HepG2 (cell line): ENCODE measurements at regions not wholly inside any gene's neighbourhood (a gene's known extent, or its start where the extent isn't known, plus 50 kb on each side); places are given as distances from the start of the nearest gene placed in this dataset.

ENCODE experiments used
- ATAC-seq: fragments of 200-7000 bp; cut with Tn5 transposase; 3 replicates; pipeline ENCODE4 v1.9.1; 2020; ENCODE audit warnings: mild to moderate bottlenecking, moderate library complexity
- BruUV-seq: library from RNA; stranded (reverse); fragments of 400-500 nt; replicated peaks from 2 replicates; lab custom pipeline; 2021; lab: Mats Ljungman, UMichigan
- CTCF ChIA-PET: fragments of 300-600 bp; formaldehyde crosslinking; extraction: SDS; loops from one replicate; lab custom pipeline; 2021; ENCODE audit warnings: low total read pairs, inconsistent platforms, low intra/inter-chr PET ratio; lab: Yijun Ruan, JAX
- POLR2A ChIA-PET: fragments of 350-600 bp; sonication (Branson Sonifier 250); formaldehyde crosslinking; loops from one replicate; lab custom pipeline; 2020; ENCODE audit warnings: antibody characterized with exemption, inconsistent platforms; lab: Yijun Ruan, JAX
- DNase-seq: peaks from one replicate; pipeline ENCODE4 v3.0.0-alpha.2; 2015; ENCODE audit warnings: low spot score
- FAIRE-seq: peaks from 3 replicates; lab custom pipeline; 2011; peaks lifted over from hg19 to GRCh38; lab: Jason Lieb, UNC
- H2AFZ ChIP-seq: one replicate; pipeline ENCODE4 v1.6.1; 2011; ENCODE audit warnings: low read length, inconsistent platforms
- H3K27ac ChIP-seq: fragments of 300-600 bp; 3 replicates; pipeline ENCODE4 v1.8.0; 2011; ENCODE audit warnings: mixed run types, mild to moderate bottlenecking, mixed read lengths, low read length, inconsistent platforms; ENCODE audit not compliant: insufficient read depth; ENCODE audit errors: extremely low read length
- H3K27me3 ChIP-seq, 2 experiments: fragments of 200-600 bp in 1 of 2; 2 replicates in 1 of 2; 3 replicates in 1 of 2; pipeline versions ENCODE4 v1.6.0 to v1.8.0; 2011; ENCODE audit warnings: low read length in 2 of 2, mild to moderate bottlenecking in 2 of 2, moderate library complexity in 2 of 2, inconsistent platforms in 1 of 2; ENCODE audit not compliant: insufficient read depth in 2 of 2, control insufficient read depth in 1 of 2
- H3K36me3 ChIP-seq, 2 experiments: fragments of 200-600 bp in 1 of 2; replicated peaks in 1 of 2; 2 replicates in 1 of 2; 3 replicates in 1 of 2; pipeline versions ENCODE4 v1.5.1 to v1.8.0; 2011; ENCODE audit warnings: low read length in 2 of 2, inconsistent platforms in 1 of 2; ENCODE audit not compliant: insufficient read depth in 2 of 2, control insufficient read depth in 1 of 2
- H3K4me1 ChIP-seq: 2 replicates; pipeline ENCODE4 v1.5.1; 2012; ENCODE audit warnings: low read length, inconsistent platforms; ENCODE audit not compliant: insufficient read depth
- H3K4me2 ChIP-seq: 2 replicates; pipeline ENCODE4 v1.6.0; 2011; ENCODE audit warnings: low read depth, low read length, inconsistent platforms
- H3K4me3 ChIP-seq, 3 experiments: fragments of 200-600 bp in 1 of 3; sonication (generic), shearing (Covaris generic) in 1 of 3; replicated peaks in 1 of 3; 2 replicates each; pipeline ENCODE4 v1.5.1; 2011 to 2016; ENCODE audit warnings: low read length in 3 of 3, inconsistent platforms in 2 of 3, low read depth in 2 of 3, mild to moderate bottlenecking in 2 of 3, control low read depth in 1 of 3, mixed read lengths in 1 of 3; ENCODE audit not compliant: insufficient read depth in 1 of 3
- H3K79me2 ChIP-seq: one replicate; pipeline ENCODE4 v1.6.1; 2011; ENCODE audit warnings: low read length, inconsistent platforms; ENCODE audit not compliant: insufficient read depth
- H3K9ac ChIP-seq: 2 replicates; pipeline ENCODE4 v1.6.0; 2011; ENCODE audit warnings: mild to moderate bottlenecking, low read depth, low read length, inconsistent platforms; ENCODE audit not compliant: insufficient read depth
- H3K9me3 ChIP-seq: 2 replicates; pipeline ENCODE4 v1.5.1; 2012; ENCODE audit warnings: mild to moderate bottlenecking, low read length
- H4K20me1 ChIP-seq: 2 replicates; pipeline ENCODE4 v1.6.0; 2011; ENCODE audit warnings: inconsistent platforms, mild to moderate bottlenecking, low read length, moderate library complexity; ENCODE audit not compliant: insufficient read depth
- HOXA3 ChIP-seq: sonication (generic); formaldehyde crosslinking; IDR thresholded peaks from 2 replicates; pipeline ENCODE4 v1.5.0; 2020; ENCODE audit warnings: missing genetic modification reagents
- KLF9 ChIP-seq: IDR thresholded peaks from 2 replicates; pipeline ENCODE4 v1.6.1; 2016; ENCODE audit warnings: low read depth
- NCOA1 ChIP-seq: sonication (generic); formaldehyde crosslinking; IDR thresholded peaks from 2 replicates; pipeline ENCODE4 v1.9.0; 2021; ENCODE audit warnings: missing genetic modification reagents
- NCOA2 ChIP-seq: sonication (generic); formaldehyde crosslinking; IDR thresholded peaks from 2 replicates; pipeline ENCODE4 v1.8.0; 2022; ENCODE audit warnings: inconsistent platforms
- RAD51 ChIP-seq: fragments of 450-650 bp; IDR thresholded peaks from 2 replicates; pipeline ENCODE4 v1.6.1; 2016; ENCODE audit warnings: borderline replicate concordance
- ZBTB38 ChIP-seq: sonication (generic); formaldehyde crosslinking; IDR thresholded peaks from 2 replicates; pipeline ENCODE4 v1.5.1; 2020; ENCODE audit warnings: mild to moderate bottlenecking, missing genetic modification reagents
- ZKSCAN8 ChIP-seq: IDR thresholded peaks from 2 replicates; pipeline ENCODE4 v1.6.1; 2016; ENCODE audit warnings: borderline replicate concordance, missing genetic modification reagents, missing compliant biosample characterization
- ZNF10 ChIP-seq: sonication (generic); formaldehyde crosslinking; IDR thresholded peaks from 2 replicates; pipeline ENCODE4 v1.4.0; 2020; ENCODE audit warnings: mild to moderate bottlenecking, low read depth, missing genetic modification reagents, borderline replicate concordance
- ZNF143 ChIP-seq: sonication (generic); formaldehyde crosslinking; IDR thresholded peaks from 2 replicates; pipeline ENCODE4 v1.4.0; 2020; ENCODE audit warnings: missing genetic modification reagents
- ZNF354B ChIP-seq: sonication (generic); formaldehyde crosslinking; IDR thresholded peaks from 2 replicates; pipeline ENCODE4 v1.8.0; 2022; ENCODE audit warnings: mild to moderate bottlenecking, missing genetic modification reagents
- ZNF468 ChIP-seq: sonication (generic); formaldehyde crosslinking; IDR thresholded peaks from 2 replicates; pipeline ENCODE4 v1.8.0; 2022; ENCODE audit warnings: mild to moderate bottlenecking, moderate library complexity, missing genetic modification reagents
- WGBS: methylation state at CpG from one replicate; pipeline ENCODE4 v1.1.6; 2017; ENCODE audit warnings: low lambda C conversion rate; 5-methylcytosine and 5-hydroxymethylcytosine counted together
- in situ Hi-C: cut with HindIII; loops from 2 replicates; pipeline ENCODE4 v1.10.0; 2017; ENCODE audit warnings: low pct_unique_long_range_greater_than_20kb; ENCODE audit not compliant: extremely low pct_ligation_motif_present
- intact Hi-C: fragments of 100-400 bp; cut with micrococcal nuclease; formaldehyde crosslinking; loops from one replicate; pipeline ENCODE4 v1.10.0; 2022; ENCODE audit not compliant: unreplicated experiment
- TF ChIP-seq, protein P1 (sequence below): sonication (generic); IDR thresholded peaks from 2 replicates; pipeline ENCODE4 v1.6.1; 2016; ENCODE audit warnings: low read depth, borderline replicate concordance
- TF ChIP-seq, protein P2 (sequence below): sonication (generic); formaldehyde crosslinking; IDR thresholded peaks from 2 replicates; pipeline ENCODE4 v1.8.0; 2022; ENCODE audit warnings: missing genetic modification reagents, mild to moderate bottlenecking, borderline replicate concordance
- TF ChIP-seq, protein P3 (sequence below): sonication (generic); formaldehyde crosslinking; IDR thresholded peaks from 2 replicates; pipeline ENCODE4 v1.4.0; 2020; ENCODE audit warnings: missing genetic modification reagents

DNA sequence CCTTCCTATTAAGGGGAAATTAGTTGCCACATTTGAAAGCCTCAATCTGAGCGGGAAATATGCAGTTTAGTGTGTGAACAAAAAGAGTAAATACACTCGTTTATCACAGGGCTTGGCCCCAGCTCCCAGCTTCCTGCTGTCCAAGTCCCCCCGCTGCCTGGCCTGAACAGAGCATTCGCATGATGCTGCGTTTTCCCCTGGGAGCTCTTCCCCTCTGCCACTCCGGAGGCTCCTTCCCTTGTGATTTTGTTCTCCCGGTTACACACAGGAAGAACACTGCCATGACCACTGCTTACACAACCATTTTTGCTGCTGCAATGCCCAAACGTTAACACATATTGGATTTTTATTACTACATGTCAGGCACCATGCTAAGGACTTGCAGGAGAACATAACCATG, 120.7 kb upstream of the ADARB2 start:
- Histone ChIP-seq H3K27ac (no peak overlapping the region), H3K9me3 (no peaks in the 10 kb centered on the region), H3K4me2 (no peak overlapping the region), H3K4me3 (no peak overlapping the region), H3K4me1 (no peaks in the 10 kb centered on the region), H3K79me2 (no peaks in the 10 kb centered on the region), H3K27me3 (peaks cover 2 to 18% of the 10 kb centered on the region in 2 experiments; a peak in 3 of 5 replicates), H3K9ac (no peak overlapping the region), H4K20me1 (no peaks in the 10 kb centered on the region), H2AFZ (no peak overlapping the region), H3K36me3 (no peaks in the 10 kb centered on the region)
- no peak for TF ChIP-seq ZBTB38
- TF ChIP-seq NCOA1 = no peak
- no peak for TF ChIP-seq ZNF10 (CRISPR knock-in tag)
- TF ChIP-seq NCOA2 (CRISPR knock-in tag) = no peak
- TF ChIP-seq, protein P1, sequence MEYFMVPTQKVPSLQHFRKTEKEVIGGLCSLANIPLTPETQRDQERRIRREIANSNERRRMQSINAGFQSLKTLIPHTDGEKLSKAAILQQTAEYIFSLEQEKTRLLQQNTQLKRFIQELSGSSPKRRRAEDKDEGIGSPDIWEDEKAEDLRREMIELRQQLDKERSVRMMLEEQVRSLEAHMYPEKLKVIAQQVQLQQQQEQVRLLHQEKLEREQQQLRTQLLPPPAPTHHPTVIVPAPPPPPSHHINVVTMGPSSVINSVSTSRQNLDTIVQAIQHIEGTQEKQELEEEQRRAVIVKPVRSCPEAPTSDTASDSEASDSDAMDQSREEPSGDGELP = no peak
- TF ChIP-seq ZKSCAN8 (CRISPR knock-in tag) = no peak
- TF ChIP-seq HOXA3 (CRISPR knock-in tag) = no peak
- TF ChIP-seq ZNF354B (CRISPR knock-in tag) = no peak
- TF ChIP-seq ZNF143 = no peak
- TF ChIP-seq ZNF468 (CRISPR knock-in tag) = no peak
- TF ChIP-seq, protein P2, sequence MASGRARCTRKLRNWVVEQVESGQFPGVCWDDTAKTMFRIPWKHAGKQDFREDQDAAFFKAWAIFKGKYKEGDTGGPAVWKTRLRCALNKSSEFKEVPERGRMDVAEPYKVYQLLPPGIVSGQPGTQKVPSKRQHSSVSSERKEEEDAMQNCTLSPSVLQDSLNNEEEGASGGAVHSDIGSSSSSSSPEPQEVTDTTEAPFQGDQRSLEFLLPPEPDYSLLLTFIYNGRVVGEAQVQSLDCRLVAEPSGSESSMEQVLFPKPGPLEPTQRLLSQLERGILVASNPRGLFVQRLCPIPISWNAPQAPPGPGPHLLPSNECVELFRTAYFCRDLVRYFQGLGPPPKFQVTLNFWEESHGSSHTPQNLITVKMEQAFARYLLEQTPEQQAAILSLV (CRISPR knock-in tag) = no peak
- TF ChIP-seq, protein P3, sequence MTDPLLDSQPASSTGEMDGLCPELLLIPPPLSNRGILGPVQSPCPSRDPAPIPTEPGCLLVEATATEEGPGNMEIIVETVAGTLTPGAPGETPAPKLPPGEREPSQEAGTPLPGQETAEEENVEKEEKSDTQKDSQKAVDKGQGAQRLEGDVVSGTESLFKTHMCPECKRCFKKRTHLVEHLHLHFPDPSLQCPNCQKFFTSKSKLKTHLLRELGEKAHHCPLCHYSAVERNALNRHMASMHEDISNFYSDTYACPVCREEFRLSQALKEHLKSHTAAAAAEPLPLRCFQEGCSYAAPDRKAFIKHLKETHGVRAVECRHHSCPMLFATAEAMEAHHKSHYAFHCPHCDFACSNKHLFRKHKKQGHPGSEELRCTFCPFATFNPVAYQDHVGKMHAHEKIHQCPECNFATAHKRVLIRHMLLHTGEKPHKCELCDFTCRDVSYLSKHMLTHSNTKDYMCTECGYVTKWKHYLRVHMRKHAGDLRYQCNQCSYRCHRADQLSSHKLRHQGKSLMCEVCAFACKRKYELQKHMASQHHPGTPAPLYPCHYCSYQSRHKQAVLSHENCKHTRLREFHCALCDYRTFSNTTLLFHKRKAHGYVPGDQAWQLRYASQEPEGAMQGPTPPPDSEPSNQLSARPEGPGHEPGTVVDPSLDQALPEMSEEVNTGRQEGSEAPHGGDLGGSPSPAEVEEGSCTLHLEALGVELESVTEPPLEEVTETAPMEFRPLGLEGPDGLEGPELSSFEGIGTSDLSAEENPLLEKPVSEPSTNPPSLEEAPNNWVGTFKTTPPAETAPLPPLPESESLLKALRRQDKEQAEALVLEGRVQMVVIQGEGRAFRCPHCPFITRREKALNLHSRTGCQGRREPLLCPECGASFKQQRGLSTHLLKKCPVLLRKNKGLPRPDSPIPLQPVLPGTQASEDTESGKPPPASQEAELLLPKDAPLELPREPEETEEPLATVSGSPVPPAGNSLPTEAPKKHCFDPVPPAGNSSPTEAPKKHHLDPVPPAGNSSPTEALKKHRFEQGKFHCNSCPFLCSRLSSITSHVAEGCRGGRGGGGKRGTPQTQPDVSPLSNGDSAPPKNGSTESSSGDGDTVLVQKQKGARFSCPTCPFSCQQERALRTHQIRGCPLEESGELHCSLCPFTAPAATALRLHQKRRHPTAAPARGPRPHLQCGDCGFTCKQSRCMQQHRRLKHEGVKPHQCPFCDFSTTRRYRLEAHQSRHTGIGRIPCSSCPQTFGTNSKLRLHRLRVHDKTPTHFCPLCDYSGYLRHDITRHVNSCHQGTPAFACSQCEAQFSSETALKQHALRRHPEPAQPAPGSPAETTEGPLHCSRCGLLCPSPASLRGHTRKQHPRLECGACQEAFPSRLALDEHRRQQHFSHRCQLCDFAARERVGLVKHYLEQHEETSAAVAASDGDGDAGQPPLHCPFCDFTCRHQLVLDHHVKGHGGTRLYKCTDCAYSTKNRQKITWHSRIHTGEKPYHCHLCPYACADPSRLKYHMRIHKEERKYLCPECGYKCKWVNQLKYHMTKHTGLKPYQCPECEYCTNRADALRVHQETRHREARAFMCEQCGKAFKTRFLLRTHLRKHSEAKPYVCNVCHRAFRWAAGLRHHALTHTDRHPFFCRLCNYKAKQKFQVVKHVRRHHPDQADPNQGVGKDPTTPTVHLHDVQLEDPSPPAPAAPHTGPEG (CRISPR knock-in tag) = no peak
- TF ChIP-seq RAD51 = no peak
- TF ChIP-seq KLF9 = no peak
- ChIA-PET CTCF (no interaction called here), POLR2A (no interaction called here)
- FAIRE-seq (no peak), DNase-seq (no peak), ATAC-seq (no peak)
- BruUV-seq = no TSS peak
- WGBS = 8% methylated on average over 8 of the region's 8 CpGs
- intact Hi-C loops = no loop called here
- in situ Hi-C loops = no loop called here
